CD4-positive, alpha-beta T cell treated with Interleukin-10 for 1 hour (primary cell): ENCODE measurements at regions not wholly inside any gene's neighbourhood (a gene's known extent, or its start where the extent isn't known, plus 50 kb on each side); places are given as distances from the start of the nearest gene placed in this dataset.
"Not testable (repeated sequence)": the region's sequence is repeated elsewhere in the genome, so short reads cannot be mapped to it uniquely, and the experiment has no call there.

Experiments used
- DNase-seq: peaks from one replicate; pipeline ENCODE4 v3.0.0-alpha.2; 2020

GRCh38 chr7:12833829-12834228, 146.4 kb downstream of the ARL4A start:
- DNase-seq = no peak

- DNase-seq = no peak
These were observed 147.3 kb downstream of the ARL4A start for GRCh38 chr7:12834782-12835181.

GRCh38 chr7:12839508-12840153, 152.2 kb downstream of the ARL4A start:
- no peak for DNase-seq

- not testable (repeated sequence) for DNase-seq
These were observed 157.3 kb downstream of the ARL4A start for GRCh38 chr7:12844732-12845131.

GRCh38 chr7:12847001-12847400, 159.6 kb downstream of the ARL4A start:
- no peak for DNase-seq

GRCh38 chr7:12851142-12851541, 163.7 kb downstream of the ARL4A start:
- DNase-seq = no peak

- no peak for DNase-seq
These were observed 164.4 kb downstream of the ARL4A start for GRCh38 chr7:12851841-12852240.

- DNase-seq = no peak
These were observed 167.6 kb downstream of the ARL4A start for GRCh38 chr7:12855036-12855435.

- DNase-seq = no peak
These were observed 172.3 kb downstream of the ARL4A start for GRCh38 chr7:12859761-12860160.

GRCh38 chr7:12861070-12861469, 173.6 kb downstream of the ARL4A start:
- DNase-seq = no peak

- DNase-seq = no peak
These were observed 174.7 kb downstream of the ARL4A start for GRCh38 chr7:12862146-12862545.

- DNase-seq = no peak
These were observed 177.1 kb downstream of the ARL4A start for GRCh38 chr7:12864470-12865046.

- no peak for DNase-seq
These were observed 178.2 kb downstream of the ARL4A start for GRCh38 chr7:12865593-12865992.

GRCh38 chr7:12866207-12866606, 178.8 kb downstream of the ARL4A start:
- DNase-seq = no peak

- no peak for DNase-seq
These were observed 180.6 kb downstream of the ARL4A start for GRCh38 chr7:12868027-12868426.

GRCh38 chr7:12870219-12870618, 182.8 kb downstream of the ARL4A start:
- no peak for DNase-seq

- DNase-seq = no peak
These were observed 185.1 kb downstream of the ARL4A start for GRCh38 chr7:12872487-12872886.

GRCh38 chr7:12873571-12873970, 186.1 kb downstream of the ARL4A start:
- no peak for DNase-seq

GRCh38 chr7:12879139-12879538, 191.7 kb downstream of the ARL4A start:
- DNase-seq = no peak

- no peak for DNase-seq
These were observed 194.3 kb downstream of the ARL4A start for GRCh38 chr7:12881712-12882111.

GRCh38 chr7:12882710-12883109, 195.3 kb downstream of the ARL4A start:
- no peak for DNase-seq

- DNase-seq = no peak
These were observed 196.6 kb downstream of the ARL4A start for GRCh38 chr7:12884033-12884432.

GRCh38 chr7:12884856-12885440, 197.5 kb downstream of the ARL4A start:
- DNase-seq = no peak

GRCh38 chr7:12888717-12889116, 201.3 kb downstream of the ARL4A start:
- DNase-seq = no peak

GRCh38 chr7:12889391-12889790, 202.0 kb downstream of the ARL4A start:
- no peak for DNase-seq
